ENCODE measurements at regions not wholly inside any gene's neighbourhood (a gene's known extent, or its start where the extent isn't known, plus 50 kb on each side); places are given as distances from the start of the nearest gene placed in this dataset.

DNA sequence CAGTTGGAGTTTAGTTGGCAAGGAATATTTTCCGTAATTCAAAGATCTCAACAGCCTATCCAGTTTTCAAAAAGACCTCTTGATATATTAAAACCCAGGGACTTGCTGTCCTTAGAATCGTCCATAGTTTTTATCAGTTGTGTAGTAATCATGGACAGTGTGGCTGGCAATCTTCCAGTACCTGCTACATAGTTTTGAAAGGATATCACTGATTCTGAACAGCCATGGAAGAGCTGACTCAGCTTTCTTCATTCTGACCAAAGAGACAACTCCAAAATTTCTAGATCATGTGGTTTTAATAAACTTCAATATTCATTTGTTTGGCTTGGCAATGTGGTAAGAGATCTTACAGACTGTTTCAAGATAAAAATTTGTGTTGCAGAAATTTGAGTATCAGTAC, 616.7 kb downstream of the TDRD15 start:
- Histone ChIP-seq H3K27me3 (ENCODE audit: control insufficient read depth in 1 of 2, insufficient read depth in 2 of 2, low read length in 2 of 2) (no peaks in the 10 kb centered on the region), H3K4me3 (replicated peaks in 1 of 3; ENCODE audit: insufficient read depth in 1 of 3, low read depth in 2 of 3, low read length in 3 of 3) (no peak overlapping the region), H3K9ac (ENCODE audit: insufficient read depth, low read depth, low read length) (no peak overlapping the region), H3K4me1 (ENCODE audit: insufficient read depth, low read length) (no peaks in the 10 kb centered on the region), H3K36me3 (replicated peaks in 1 of 2; ENCODE audit: control insufficient read depth in 1 of 2, insufficient read depth in 2 of 2, low read length in 2 of 2) (no peaks in the 10 kb centered on the region), H3K79me2 (ENCODE audit: insufficient read depth, low read length) (no peaks in the 10 kb centered on the region), H3K9me3 (ENCODE audit: low read length) (peaks cover 13% of the 10 kb centered on the region; the same call in 1 of the 2 replicates), H3K4me2 (ENCODE audit: low read depth, low read length) (no peak overlapping the region), H3K27ac (ENCODE audit: extremely low read length, insufficient read depth, low read length) (no peak overlapping the region), H2AFZ (ENCODE audit: low read length) (no peak overlapping the region), H4K20me1 (ENCODE audit: insufficient read depth, low read length) (no peaks in the 10 kb centered on the region)
- POLR2A ChIA-PET = no interaction called here
- intact Hi-C loops (cut with micrococcal nuclease; ENCODE audit: unreplicated experiment) (no loop called here), in situ Hi-C loops (cut with HindIII; ENCODE audit: extremely low pct_ligation_motif_present, low pct_unique_long_range_greater_than_20kb) (no loop called here)
- FAIRE-seq (no peak), DNase-seq (ENCODE audit: low spot score) (no peak), ATAC-seq (no peak)
- CTCF ChIA-PET (ENCODE audit: low intra/inter-chr PET ratio, low total read pairs) = no interaction called here
- TF ChIP-seq SP4 (CRISPR knock-in tag; IDR thresholded peaks at IDR 0.05) (no peak), MAFF (IDR thresholded peaks at IDR 0.05; ENCODE audit: low read depth, low read length) (peak; percentile 95), MAFK (conservative IDR thresholded peaks at IDR 0.05 in 1 of 2, IDR thresholded peaks at IDR 0.05 in 1 of 2; ENCODE audit: low read length in 2 of 2) (peak; percentile 96 to 98)
- WGBS (ENCODE audit: low lambda C conversion rate) = 3% methylated on average over 2 of the region's 2 CpGs
- no TSS peak for BruUV-seq (replicated peaks)

DNA sequence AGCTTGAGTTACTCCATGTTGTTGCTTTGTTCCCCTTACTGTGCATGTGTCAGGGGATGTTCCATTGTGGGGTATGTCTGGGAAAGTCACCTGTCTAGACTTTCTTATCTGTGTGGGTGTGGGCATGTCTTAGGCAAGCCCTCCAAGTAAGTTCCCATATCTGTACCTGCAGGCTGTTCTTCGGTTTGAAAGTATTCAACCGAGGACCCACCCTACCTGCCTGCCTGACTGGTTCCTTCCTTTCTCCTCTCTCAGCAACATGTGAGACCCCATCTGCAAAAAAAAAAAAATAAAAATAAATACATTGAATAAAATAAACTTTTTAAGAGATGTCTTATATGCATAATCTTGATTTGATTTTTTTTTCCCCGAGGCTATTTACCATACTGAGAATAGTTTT, 622.7 kb downstream of the TDRD15 start:
- ATAC-seq = no peak
- POLR2A ChIA-PET = no interaction called here

More for the DNA sequence above, 622.7 kb downstream of the TDRD15 start:
- 7% methylated on average over 3 of the region's 3 CpGs for WGBS (ENCODE audit: low lambda C conversion rate)
- no peaks in the 10 kb centered on the region for H3K4me1 ChIP-seq (ENCODE audit: insufficient read depth, low read length)
- TF ChIP-seq ZNF121 (CRISPR knock-in tag; IDR thresholded peaks at IDR 0.05) = no peak
- no peak for TF ChIP-seq ZNF747 (CRISPR knock-in tag; IDR thresholded peaks at IDR 0.05; ENCODE audit: borderline replicate concordance)
- no peak for TF ChIP-seq ZNF446 (CRISPR knock-in tag; IDR thresholded peaks at IDR 0.05)
- TF ChIP-seq NR2C2 (CRISPR knock-in tag; IDR thresholded peaks at IDR 0.05; ENCODE audit: borderline replicate concordance) = no peak
- TF ChIP-seq ZNF780A (CRISPR knock-in tag; IDR thresholded peaks at IDR 0.05) = peak; percentile 79; the same call in 1 of the 2 replicates
- TF ChIP-seq, protein P1, sequence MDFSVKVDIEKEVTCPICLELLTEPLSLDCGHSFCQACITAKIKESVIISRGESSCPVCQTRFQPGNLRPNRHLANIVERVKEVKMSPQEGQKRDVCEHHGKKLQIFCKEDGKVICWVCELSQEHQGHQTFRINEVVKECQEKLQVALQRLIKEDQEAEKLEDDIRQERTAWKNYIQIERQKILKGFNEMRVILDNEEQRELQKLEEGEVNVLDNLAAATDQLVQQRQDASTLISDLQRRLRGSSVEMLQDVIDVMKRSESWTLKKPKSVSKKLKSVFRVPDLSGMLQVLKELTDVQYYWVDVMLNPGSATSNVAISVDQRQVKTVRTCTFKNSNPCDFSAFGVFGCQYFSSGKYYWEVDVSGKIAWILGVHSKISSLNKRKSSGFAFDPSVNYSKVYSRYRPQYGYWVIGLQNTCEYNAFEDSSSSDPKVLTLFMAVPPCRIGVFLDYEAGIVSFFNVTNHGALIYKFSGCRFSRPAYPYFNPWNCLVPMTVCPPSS (IDR thresholded peaks at IDR 0.05) = no peak
- TF ChIP-seq ZFP36 (IDR thresholded peaks at IDR 0.05; ENCODE audit: borderline replicate concordance, low read depth, low read length, partially characterized antibody) = peak; percentile 92
- TF ChIP-seq, protein P2, sequence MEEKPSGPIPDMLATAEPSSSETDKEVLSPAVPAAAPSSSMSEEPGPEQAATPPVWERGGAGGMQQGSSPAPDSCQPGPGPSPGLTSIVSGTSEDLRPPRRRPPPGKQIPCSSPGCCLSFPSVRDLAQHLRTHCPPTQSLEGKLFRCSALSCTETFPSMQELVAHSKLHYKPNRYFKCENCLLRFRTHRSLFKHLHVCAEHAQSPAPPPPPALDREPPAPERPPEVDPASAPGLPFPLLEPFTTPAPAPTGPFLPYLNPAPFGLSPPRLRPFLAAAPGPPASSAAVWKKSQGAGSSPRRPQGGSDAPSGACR (CRISPR knock-in tag; IDR thresholded peaks at IDR 0.05) = no peak
- TF ChIP-seq RARA (CRISPR knock-in tag; IDR thresholded peaks at IDR 0.05) = no peak
- TF ChIP-seq GPN1 (CRISPR knock-in tag; IDR thresholded peaks at IDR 0.05; ENCODE audit: borderline replicate concordance) = no peak
- no peak overlapping the region for H3K4me2 ChIP-seq (ENCODE audit: low read depth, low read length)
- intact Hi-C loops (cut with micrococcal nuclease; ENCODE audit: unreplicated experiment) = no loop called here
- CTCF ChIA-PET (ENCODE audit: low intra/inter-chr PET ratio, low total read pairs) = no interaction called here
- H3K27me3 ChIP-seq (ENCODE audit: control insufficient read depth in 1 of 2, insufficient read depth in 2 of 2, low read length in 2 of 2) = no peaks in the 10 kb centered on the region
- in situ Hi-C loops (cut with HindIII; ENCODE audit: extremely low pct_ligation_motif_present, low pct_unique_long_range_greater_than_20kb) = no loop called here
- peaks cover 33% of the 10 kb centered on the region for H3K9me3 ChIP-seq (ENCODE audit: low read length)
- no peak overlapping the region for H3K4me3 ChIP-seq (replicated peaks in 1 of 3; ENCODE audit: insufficient read depth in 1 of 3, low read depth in 2 of 3, low read length in 3 of 3)
- H2AFZ ChIP-seq (ENCODE audit: low read length) = no peak overlapping the region
- H3K9ac ChIP-seq (ENCODE audit: insufficient read depth, low read depth, low read length) = no peak overlapping the region
- DNase-seq (ENCODE audit: low spot score) (no peak), FAIRE-seq (no peak)
- no TSS peak for BruUV-seq (replicated peaks)
- H3K27ac ChIP-seq (ENCODE audit: extremely low read length, insufficient read depth, low read length) = no peak overlapping the region
- H3K79me2 ChIP-seq (ENCODE audit: insufficient read depth, low read length) = no peaks in the 10 kb centered on the region
- H3K36me3 ChIP-seq (replicated peaks in 1 of 2; ENCODE audit: control insufficient read depth in 1 of 2, insufficient read depth in 2 of 2, low read length in 2 of 2) = no peaks in the 10 kb centered on the region
- no peaks in the 10 kb centered on the region for H4K20me1 ChIP-seq (ENCODE audit: insufficient read depth, low read length)

Measured in HepG2 (cell line).